ENCODE measurements at regions not wholly inside any gene's neighbourhood (a gene's known extent, or its start where the extent isn't known, plus 50 kb on each side); places are given as distances from the start of the nearest gene placed in this dataset.

- DNase-seq (ENCODE audit: low read depth in 2 of 2) = no peak
Observed at GRCh38 chr3:104553121-104553520, 813.6 kb upstream of the ALCAM start.

- DNase-seq (ENCODE audit: low read depth in 2 of 2) = no peak
Observed at GRCh38 chr3:104554425-104554824, 812.3 kb upstream of the ALCAM start.

DNA sequence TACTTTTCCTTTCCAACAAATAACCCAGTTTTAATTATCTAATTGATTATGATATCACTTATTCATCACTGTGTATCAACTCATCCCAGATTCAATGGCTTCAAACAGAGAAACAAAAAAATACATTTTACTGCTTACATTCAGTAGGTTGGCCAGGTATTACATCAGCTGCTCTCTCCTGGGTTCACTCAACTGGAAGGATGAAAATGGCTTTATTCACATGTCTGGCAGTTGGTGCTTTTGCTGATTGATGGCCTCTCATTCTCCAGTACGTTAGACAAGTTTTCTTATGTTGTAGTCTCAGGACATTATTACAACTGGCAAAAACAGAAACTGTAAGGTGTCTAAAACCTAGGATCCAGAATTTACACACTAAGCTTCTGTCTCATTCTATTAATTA is 811.0 kb upstream of the ALCAM start:
- DNase-seq (ENCODE audit: low read depth in 2 of 2) = no peak

- no peak for DNase-seq (ENCODE audit: low read depth in 2 of 2)
Observed at GRCh38 chr3:104556372-104557078, 810.2 kb upstream of the ALCAM start.

- no peak for DNase-seq (ENCODE audit: low read depth in 2 of 2)
Observed at GRCh38 chr3:104561324-104561723, 805.4 kb upstream of the ALCAM start.

- no peak for DNase-seq (ENCODE audit: low read depth in 2 of 2)
Observed at GRCh38 chr3:104564045-104564643, 802.6 kb upstream of the ALCAM start.

DNA sequence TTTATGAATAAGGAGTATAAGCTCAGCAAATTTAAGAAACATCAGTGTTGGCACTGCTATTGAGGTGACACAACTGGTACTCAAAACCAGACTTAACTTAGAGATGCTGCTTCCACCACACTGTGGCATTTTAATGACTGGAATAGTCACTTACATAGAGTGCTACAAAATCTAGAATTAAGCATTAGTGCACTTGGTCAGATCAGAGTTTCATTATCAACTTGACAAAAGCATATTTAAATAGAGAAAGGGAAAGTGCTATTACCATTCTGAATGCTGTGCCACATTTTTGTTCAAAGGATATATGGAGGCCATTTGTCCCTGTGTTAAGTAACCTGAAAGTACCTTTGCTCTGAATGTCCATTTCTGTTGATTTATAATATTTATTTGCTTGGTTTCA is 800.7 kb upstream of the ALCAM start:
- DNase-seq (ENCODE audit: low read depth in 2 of 2) = no peak

DNA sequence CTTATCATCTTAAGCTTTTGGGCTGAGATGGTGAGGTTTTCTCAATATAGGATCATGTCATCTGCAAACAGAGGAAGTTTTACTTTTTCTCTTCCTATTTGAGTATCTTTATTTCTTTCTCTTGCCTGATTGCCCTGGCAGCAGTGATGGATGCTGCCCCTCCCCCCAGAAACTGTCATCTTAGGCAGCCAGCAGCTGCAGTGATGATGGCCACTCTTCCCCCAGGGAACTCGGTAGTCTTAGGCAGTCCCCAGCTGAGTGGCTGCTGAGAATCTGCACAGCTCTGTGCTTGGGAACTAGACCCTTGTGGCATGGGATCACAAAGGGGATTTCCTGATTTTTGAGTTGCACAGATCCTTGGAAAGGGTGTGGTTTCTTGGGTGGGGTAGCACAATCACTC is 791.1 kb upstream of the ALCAM start:
- no peak for DNase-seq (ENCODE audit: low read depth in 2 of 2)

GRCh38 chr3:104578558-104578957 is 788.2 kb upstream of the ALCAM start:
- no peak for DNase-seq (ENCODE audit: low read depth in 2 of 2)

GRCh38 chr3:104582092-104582491 is 784.6 kb upstream of the ALCAM start:
- no peak for DNase-seq (ENCODE audit: low read depth in 2 of 2)

DNA sequence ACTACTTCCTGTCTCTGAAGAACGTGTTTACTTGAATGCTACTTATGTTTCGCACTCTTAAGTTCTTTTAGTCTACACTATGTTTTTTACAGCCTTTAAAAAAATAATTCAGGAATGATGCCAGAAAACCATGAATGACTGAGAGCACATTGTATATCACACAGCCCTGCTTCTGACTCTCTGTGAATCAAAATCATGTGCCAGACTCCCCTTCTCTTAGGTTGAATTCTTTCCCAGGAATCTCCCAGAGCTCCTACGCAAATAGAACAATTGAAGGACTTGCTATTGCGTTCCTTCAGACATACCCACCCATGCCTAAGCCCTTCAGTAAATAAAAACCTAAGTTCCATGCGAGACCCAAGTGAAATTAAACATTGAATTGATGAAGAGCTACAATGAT is 782.0 kb upstream of the ALCAM start:
- DNase-seq (ENCODE audit: low read depth in 2 of 2) = no peak

- DNase-seq (ENCODE audit: low read depth in 2 of 2) = no peak
Observed at GRCh38 chr3:104586344-104586743, 780.4 kb upstream of the ALCAM start.

DNA sequence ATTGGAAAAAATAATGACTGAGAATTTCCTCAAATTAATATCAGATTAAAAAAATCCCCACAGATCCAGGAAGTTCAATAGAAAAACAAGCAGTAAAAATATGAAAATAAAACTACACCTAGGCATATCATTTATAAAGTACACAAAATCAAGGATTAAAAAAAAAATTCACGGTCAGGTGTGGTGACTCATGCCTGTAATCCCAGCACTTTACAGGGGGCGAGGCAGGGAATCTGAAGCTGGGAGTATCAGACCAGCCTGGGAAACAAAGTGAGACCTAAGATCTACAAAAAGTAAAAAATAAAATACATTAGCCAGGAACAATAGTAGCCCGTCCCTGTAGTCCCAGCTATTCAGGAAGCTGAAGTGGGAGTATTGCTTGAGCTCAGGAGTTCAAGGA is 778.3 kb upstream of the ALCAM start:
- no peak for DNase-seq (ENCODE audit: low read depth in 2 of 2)

GRCh38 chr3:104591776-104592175 is 774.9 kb upstream of the ALCAM start:
- DNase-seq (ENCODE audit: low read depth in 2 of 2) = no peak

GRCh38 chr3:104594491-104594890 is 772.2 kb upstream of the ALCAM start:
- no peak for DNase-seq (ENCODE audit: low read depth in 2 of 2)

GRCh38 chr3:104596054-104596453 is 770.7 kb upstream of the ALCAM start:
- DNase-seq (ENCODE audit: low read depth in 2 of 2) = no peak

- peak in 1 of 2 experiments; percentile 12 for DNase-seq (ENCODE audit: low read depth in 2 of 2)
Observed at GRCh38 chr3:104596551-104596950, 770.2 kb upstream of the ALCAM start.

DNA sequence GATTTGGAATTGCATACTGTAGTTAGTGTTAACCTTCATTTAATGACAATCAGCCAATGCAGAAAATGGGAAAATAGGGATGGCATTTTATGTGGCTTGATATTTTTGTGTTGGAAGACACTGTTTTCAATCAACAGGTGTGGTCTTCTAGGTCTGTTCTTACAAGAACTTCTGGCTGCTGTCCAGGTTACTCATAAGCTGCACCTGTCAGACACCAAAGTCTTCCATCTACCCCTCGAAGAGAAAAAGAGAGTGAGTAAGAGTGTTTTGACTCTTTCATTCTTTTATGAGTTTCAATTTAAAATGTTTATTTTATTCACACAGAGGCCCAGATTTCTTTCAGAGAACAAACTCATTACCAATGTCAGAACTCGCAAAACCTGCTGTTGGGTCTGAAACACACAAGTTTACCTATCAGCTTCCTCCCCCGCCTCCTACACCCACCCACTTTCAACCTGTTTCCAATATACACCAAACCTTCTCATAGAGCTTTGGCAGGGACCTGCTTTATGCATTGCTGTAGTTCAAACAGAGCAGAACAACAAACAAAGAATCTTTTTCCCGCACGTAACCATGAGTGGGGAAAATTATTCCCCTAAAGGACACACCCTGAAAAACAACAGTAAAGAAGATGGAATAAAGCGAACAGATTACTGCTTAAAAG is 767.7 kb upstream of the ALCAM start:
- no peak for DNase-seq (ENCODE audit: low read depth in 2 of 2)

GRCh38 chr3:104604326-104605010 is 762.2 kb upstream of the ALCAM start:
- DNase-seq (ENCODE audit: low read depth in 2 of 2) = peak in 1 of 2 experiments; percentile 1

DNA sequence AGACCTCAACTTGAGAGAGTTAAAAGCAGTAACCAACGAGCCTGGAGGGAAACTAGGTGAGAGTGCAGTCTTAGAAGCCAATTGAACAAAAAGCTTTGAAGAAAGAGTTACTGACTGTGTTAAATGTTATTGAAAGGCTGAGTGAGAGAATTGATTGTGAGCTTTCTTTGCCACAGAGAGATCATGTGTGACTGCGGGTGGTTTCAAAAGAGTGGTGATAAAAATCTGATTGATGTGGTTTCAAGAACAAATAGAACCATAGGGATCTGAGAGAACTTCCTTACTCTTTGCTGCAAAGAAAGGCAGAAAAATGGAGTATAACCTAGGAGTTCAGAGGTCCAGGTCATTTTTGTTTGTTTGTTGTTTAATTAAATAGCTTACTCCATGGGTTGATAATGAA is 759.9 kb upstream of the ALCAM start:
- no peak for DNase-seq (ENCODE audit: low read depth in 2 of 2)

- DNase-seq (ENCODE audit: low read depth in 2 of 2) = no peak
Observed at GRCh38 chr3:104610730-104611652, 755.7 kb upstream of the ALCAM start.

GRCh38 chr3:104612218-104612617 is 754.5 kb upstream of the ALCAM start:
- no peak for DNase-seq (ENCODE audit: low read depth in 2 of 2)

All from fibroblast of skin of left biceps (primary cell).